ENCODE measurements at regions not wholly inside any gene's neighbourhood (a gene's known extent, or its start where the extent isn't known, plus 50 kb on each side); places are given as distances from the start of the nearest gene placed in this dataset.

DNA sequence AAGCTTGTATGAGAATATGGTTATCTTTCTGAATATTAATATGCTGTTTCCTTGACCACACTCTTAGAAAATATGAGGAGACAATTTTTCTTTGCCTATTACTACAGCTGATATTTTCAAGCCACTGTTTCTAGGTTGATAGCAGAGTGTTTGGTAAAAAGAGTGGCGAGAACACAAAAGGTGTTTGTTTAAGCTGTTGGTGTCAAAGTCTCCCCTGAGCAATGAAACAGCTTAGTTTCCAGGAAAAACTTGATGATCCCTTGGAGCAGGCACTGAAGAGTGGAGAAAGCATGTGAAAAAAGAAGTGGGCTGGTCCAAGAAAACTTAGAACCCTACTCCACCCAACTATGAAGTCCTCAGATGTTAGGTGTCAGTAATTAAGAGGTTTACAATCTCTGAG, 182.7 kb downstream of the TFAP2B start:
- TF ChIP-seq POLR2AphosphoS5 (IDR thresholded peaks at IDR 0.05; ENCODE audit: borderline replicate concordance, low read depth, low read length) (no peak), EZH2 (IDR thresholded peaks at IDR 0.05) (no peak)
